Spleen (tissue), 7 donors: ENCODE measurements at regions not wholly inside any gene's neighbourhood (a gene's known extent, or its start where the extent isn't known, plus 50 kb on each side); places are given as distances from the start of the nearest gene placed in this dataset.
"Not testable (repeated sequence)": the region's sequence is repeated elsewhere in the genome, so short reads cannot be mapped to it uniquely, and the experiment has no call there.

Source experiments
- CTCF ChIP-seq, 11 experiments: fragments of 200-600 bp in 7 of 11; fragments of 450-650 bp in 4 of 11; sonication (generic) in 4 of 11; IDR thresholded peaks in 8 of 11; conservative IDR thresholded peaks in 3 of 11; 1 replicate in 7 of 11; 2 replicates in 4 of 11; pipeline versions ENCODE4 v1.4.0 to v1.8.0; 2016 to 2021; ENCODE audit warnings: antibody characterized with exemption in 11 of 11, inconsistent platforms in 4 of 11, mild to moderate bottlenecking in 1 of 11
- POLR2A ChIP-seq, 3 donors: fragments of 450-650 bp; IDR thresholded peaks; one replicate each; pipeline ENCODE4 v1.5.1; 2017; ENCODE audit warnings: antibody characterized with exemption in 3 of 3, mild to moderate bottlenecking in 1 of 3
- donor health status: DM: no; HTN: no; CAD: no; lungs with moderate emphysema.
- donor health status: DM: no; HTN: no; CAD: no.
- donor health status: DM: no; HTN: no; CAD: no.

GRCh38 chr15:57896899-57897298 lies 168.6 kb downstream of the ALDH1A2 start:
- TF ChIP-seq CTCF (IDR thresholded peaks at IDR 0.05 in 8 of 11, conservative IDR thresholded peaks at IDR 0.05 in 3 of 11); POLR2A (IDR thresholded peaks at IDR 0.05): not testable (repeated sequence)
